Activated CD8-positive, alpha-beta memory T cell treated with anti-CD3 and anti-CD28 coated beads for 1 hour (primary cell): ENCODE measurements at regions not wholly inside any gene's neighbourhood (a gene's known extent, or its start where the extent isn't known, plus 50 kb on each side); places are given as distances from the start of the nearest gene placed in this dataset.

Source experiments
- DNase-seq, 2 donors: peaks; one replicate each; pipeline ENCODE4 v3.0.0-alpha.2; 2020; ENCODE audit warnings: low read depth in 1 of 2; ENCODE audit errors: extremely low read depth in 1 of 2

GRCh38 chr12:75581515-75581914 is 70.1 kb upstream of the KRR1 start:
- DNase-seq: no peak

GRCh38 chr12:75579552-75579951 is 68.1 kb upstream of the KRR1 start:
- DNase-seq: no peak

GRCh38 chr12:75578546-75578945 is 67.1 kb upstream of the KRR1 start:
- DNase-seq: no peak

GRCh38 chr12:75577812-75578211 is 66.4 kb upstream of the KRR1 start:
- no peak for DNase-seq

GRCh38 chr12:75571656-75572205 is 60.3 kb upstream of the KRR1 start:
- no peak for DNase-seq

GRCh38 chr12:75571204-75571603 is 59.8 kb upstream of the KRR1 start:
- no peak for DNase-seq

- no peak for DNase-seq
Observed at GRCh38 chr12:75568801-75569200, 57.4 kb upstream of the KRR1 start.

- no peak for DNase-seq
Observed at GRCh38 chr12:75568393-75568792, 57.0 kb upstream of the KRR1 start.

GRCh38 chr12:75565795-75566194 is 54.4 kb upstream of the KRR1 start:
- DNase-seq: no peak

- no peak for DNase-seq
Observed at GRCh38 chr12:75564852-75565251, 53.4 kb upstream of the KRR1 start.

- no peak for DNase-seq
Observed at GRCh38 chr12:75564398-75564797, 53.0 kb upstream of the KRR1 start.

GRCh38 chr12:75563351-75563750 is 51.9 kb upstream of the KRR1 start:
- DNase-seq: no peak

- DNase-seq: no peak
Observed at GRCh38 chr12:75561921-75562320, 50.5 kb upstream of the KRR1 start.
